T47D (cell line): ENCODE measurements at regions not wholly inside any gene's neighbourhood (a gene's known extent, or its start where the extent isn't known, plus 50 kb on each side); places are given as distances from the start of the nearest gene placed in this dataset.
"Not testable (repeated sequence)": the region's sequence is repeated elsewhere in the genome, so short reads cannot be mapped to it uniquely, and the experiment has no call there.

ENCODE experiments used
- DNase-seq, 2 experiments: peaks; one replicate each; pipeline versions ENCODE4 v3.0.0 to v3.0.0-alpha.2; 2011 to 2012; ENCODE audit warnings: low read depth in 1 of 2, low spot score in 1 of 2
- JUND ChIP-seq: IDR thresholded peaks from 2 replicates; pipeline ENCODE4 v1.6.1; 2012; ENCODE audit warnings: low read depth
- in situ Hi-C: cut with HindIII; loops from 2 replicates; pipeline ENCODE4 v1.10.0; 2016; ENCODE audit warnings: low sequenced_read_pairs, low pct_unique_long_range_greater_than_20kb

DNA sequence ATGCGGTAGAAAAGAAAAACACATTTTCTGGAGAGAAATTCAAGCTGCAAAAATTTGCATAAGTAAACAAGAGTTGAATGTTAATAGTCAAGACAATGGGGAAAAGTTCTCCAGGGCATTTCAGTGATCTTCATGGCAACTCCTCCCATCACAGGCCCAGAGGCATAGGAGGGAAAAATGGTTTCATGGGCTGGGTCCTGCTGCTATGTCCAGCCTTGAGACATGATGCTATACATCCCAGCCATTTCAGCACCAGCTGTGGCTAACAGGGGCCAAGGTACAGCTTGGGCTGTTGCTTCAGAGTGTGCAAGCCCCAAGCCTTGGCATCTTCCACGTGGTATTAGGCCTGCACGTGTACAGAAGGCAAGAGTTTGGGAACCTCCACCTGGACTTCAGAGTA is 118.6 kb upstream of the DLGAP1 start:
- DNase-seq = no peak
- TF ChIP-seq JUND = no peak
- in situ Hi-C loops = no loop called here

DNA sequence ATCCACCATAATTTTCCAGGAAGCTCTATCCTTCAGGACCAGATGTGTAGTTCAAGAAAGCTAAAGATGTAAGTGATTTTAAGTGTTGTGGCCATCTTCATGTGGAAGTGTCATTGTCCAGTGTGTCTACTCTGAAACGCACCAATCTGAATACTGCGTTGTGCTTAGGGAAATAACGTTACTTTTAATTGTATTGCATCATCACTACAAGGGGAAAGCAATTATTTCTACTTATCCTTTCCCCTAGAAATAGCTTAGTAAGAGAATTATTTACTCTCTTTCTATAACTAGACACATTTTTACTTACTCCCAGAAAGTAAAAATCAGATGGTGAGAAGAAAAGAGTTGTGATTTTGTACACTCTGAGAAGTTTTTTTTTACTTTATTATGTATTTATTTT is 102.4 kb upstream of the DLGAP1 start:
- in situ Hi-C loops = no loop called here

DNA sequence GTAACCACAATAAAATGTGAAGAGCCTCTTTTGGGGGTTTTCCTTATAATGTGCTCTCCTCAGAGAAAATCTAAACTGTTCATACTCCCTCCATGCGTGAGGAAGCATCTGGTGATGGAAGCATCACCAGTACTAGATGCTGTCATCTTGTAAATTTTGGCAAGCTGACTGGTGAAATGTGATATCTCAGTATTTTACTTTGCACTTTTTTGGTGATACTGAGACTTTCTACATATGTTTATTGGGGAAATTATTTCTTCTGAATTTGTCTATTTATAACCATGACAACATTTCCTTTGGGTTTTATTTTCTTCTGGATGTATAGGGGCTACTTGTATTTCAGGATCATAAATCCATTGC is 95.9 kb upstream of the DLGAP1 start:
- TF ChIP-seq JUND = no peak
- no peak for DNase-seq
- in situ Hi-C loops = no loop called here

More for the DNA sequence above, 102.4 kb upstream of the DLGAP1 start:
- no peak for TF ChIP-seq JUND
- DNase-seq = no peak

DNA sequence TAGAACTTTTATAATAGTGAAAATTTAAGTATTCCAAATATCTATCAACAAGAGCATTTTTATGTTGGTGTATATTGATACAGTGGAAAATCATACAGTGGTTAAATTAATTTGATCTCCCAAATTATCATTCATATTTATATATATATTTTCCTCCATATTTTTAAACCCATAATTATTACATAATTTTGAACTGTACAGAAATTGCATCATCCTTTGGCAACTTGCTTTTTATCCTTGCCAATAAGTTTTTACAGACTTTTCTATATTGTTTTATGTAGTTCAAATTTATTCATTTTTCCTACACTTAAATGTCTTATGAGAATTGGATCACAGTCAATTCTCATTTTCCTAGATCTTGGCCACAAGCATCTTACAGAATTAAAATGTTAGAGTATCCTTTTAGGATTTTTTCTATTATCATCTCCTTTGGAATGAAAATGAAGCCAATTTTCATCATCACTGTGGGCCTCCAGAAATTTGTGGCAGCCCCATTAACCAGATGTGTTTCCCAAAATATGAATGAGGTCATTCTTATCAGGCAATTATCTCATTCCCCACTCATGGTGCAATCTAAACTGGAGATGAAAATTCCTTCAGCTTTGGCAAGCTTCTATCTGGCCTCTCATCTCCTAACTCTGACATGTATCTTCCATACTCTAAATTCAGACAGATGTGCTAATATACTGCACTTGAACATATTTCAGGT is 94.2 kb upstream of the DLGAP1 start:
- no peak for DNase-seq
- TF ChIP-seq JUND = no peak
- in situ Hi-C loops = no loop called here

DNA sequence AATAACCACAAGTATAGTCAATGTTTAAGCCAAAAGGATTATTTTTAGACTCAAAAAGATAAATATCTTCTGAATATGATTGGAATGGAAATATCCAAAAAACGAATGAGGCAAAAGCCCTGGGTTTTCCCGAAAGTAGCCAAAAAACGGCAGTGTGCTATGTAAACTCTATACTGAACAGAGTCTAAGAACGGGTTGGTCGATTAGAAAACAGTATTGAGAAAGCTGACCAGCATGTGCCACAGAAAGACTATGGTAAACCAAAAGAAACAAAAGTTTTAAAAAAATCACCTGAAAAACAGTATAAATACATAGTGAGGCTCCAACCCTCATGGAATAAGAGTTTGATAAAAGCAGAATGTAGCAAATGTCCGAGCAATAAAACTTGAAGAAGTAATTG is 92.0 kb upstream of the DLGAP1 start:
- in situ Hi-C loops = no loop called here
- TF ChIP-seq JUND = no peak
- DNase-seq = no peak

DNA sequence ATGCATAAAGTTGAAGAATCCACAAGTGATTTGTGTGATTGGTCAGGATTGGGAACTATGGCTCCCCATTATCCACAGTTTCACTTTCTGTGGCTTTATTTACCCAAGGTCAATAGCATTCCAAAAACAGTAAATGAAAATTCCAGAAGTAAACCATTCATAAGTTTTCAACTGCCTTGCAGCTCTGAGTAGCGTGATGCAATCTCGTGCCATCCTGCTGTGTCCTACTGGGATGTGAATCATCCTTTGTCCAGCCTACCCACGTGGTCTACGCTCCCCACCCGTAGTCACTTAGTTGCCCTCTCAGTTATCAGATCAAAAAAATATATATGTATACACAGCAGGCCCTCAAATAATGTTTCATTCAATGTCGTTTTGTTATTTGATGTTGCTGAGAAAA is 89.0 kb upstream of the DLGAP1 start:
- in situ Hi-C loops = no loop called here
- TF ChIP-seq JUND = no peak
- DNase-seq = no peak

DNA sequence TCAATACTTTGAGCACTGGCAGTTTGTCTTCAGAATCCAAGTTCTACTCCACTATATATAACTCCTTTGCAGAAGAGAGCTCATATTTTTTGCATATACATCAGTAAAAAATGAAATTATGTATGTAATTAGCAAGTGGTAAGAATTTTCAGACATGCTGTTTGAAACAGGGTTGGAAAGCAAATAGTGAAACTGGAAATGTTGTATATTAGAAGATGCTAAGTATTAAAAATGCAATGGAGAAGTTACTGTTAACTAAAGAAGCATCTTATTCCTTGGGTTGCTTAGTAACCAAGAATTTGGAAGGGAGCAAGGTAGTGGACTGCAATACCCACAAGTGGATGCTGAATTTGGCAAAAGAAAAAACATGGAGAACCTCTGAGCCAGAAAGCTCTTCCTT is 88.6 kb upstream of the DLGAP1 start:
- DNase-seq = no peak
- TF ChIP-seq JUND = no peak
- in situ Hi-C loops = no loop called here

DNA sequence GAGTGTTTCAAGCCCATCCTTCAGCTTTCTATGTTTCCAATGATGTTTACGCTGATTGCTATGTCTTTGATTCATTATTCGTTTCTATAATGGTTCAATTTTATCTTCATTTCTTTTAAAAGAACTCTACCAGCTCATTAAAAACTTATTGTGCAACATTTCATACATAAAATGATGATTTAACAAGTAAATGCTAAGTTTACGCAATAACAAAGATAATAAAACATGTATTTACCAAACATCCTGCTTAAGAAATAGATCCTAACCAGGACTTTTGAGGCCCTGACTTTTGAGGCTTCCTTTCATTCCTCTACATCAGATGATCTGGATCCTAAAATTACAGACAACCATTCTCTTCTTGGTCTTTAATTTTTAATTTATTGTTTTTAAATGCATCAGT is 86.5 kb upstream of the DLGAP1 start:
- in situ Hi-C loops = no loop called here
- no peak for DNase-seq
- TF ChIP-seq JUND = no peak

DNA sequence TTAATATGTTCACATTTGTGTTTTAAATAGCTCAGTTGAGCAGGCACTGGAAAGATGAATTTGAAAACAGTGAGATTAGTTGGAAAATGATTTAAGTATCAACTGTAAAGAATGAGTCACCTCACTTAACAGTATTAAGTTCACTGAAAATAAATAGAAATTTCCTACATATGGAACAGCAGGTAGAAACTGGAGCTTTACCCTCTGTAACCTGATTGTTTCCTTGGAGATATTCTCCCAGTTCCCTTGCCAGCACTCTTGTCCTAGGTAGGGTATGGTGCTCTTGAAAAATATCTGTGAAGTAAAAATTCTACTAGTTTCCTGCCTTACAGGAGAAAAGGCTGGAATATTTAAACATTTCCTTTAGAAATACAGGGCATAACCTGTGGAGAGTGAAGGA is 81.3 kb upstream of the DLGAP1 start:
- DNase-seq = no peak
- no peak for TF ChIP-seq JUND
- in situ Hi-C loops = no loop called here

DNA sequence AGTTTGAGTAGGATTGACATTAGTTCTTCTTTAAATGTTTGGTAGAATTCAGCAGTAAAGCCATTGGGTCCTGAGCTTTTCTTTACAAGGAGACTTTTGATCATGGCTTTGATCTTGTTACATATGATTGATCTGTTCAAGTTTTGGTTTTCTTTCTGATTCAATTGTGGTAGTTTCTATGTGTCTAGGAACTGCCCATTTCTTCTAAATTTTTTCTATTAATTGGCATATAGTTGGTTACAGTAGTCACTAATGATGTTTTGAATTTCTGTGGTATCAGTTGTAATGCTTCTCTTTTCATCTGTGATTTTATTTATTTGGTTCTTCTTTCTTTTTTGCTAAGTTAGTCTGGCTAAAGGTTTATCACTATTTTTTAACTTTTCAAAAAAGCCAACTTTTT is 73.3 kb upstream of the DLGAP1 start:
- DNase-seq = no peak
- no peak for TF ChIP-seq JUND
- in situ Hi-C loops = no loop called here

DNA sequence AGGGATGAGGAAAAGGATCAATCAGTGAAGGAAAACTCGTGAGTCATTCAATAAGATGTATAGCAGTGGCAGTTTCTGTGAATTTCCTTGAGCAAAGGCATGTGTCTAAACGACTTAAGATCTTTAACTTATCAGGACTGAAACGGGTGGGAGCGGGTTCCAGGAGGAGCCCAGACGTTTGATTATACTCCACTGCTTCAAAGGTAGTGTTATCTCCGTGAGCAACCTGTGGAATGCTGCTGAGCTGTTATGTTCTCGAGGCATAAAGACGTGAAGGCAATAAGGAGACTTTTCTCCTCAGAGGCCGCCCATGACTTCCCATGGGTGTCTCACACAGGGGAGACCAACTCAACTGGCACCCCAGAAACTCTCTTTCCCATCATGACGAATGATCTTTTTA is 72.7 kb upstream of the DLGAP1 start:
- DNase-seq, in situ Hi-C loops: not testable (repeated sequence)

DNA sequence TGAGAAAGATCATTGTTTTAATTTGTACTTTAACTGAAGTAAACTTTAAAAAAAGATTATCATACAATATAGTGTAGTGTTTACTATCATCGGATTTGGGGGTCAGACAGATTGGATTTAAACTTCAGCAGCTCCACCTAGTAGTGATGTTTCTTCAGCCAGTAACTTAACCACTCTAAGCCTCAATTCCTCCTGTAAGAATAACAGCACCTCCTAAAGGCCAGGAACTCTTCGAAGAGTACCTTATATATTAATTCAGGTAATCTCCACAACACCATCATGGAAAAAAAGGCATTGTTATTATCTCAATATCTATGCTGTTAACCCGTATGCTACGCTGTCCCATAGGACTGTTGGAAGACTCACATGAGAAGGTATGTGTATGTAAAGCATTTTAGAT is 69.0 kb upstream of the DLGAP1 start:
- TF ChIP-seq JUND = no peak
- DNase-seq = no peak
- in situ Hi-C loops = no loop called here

DNA sequence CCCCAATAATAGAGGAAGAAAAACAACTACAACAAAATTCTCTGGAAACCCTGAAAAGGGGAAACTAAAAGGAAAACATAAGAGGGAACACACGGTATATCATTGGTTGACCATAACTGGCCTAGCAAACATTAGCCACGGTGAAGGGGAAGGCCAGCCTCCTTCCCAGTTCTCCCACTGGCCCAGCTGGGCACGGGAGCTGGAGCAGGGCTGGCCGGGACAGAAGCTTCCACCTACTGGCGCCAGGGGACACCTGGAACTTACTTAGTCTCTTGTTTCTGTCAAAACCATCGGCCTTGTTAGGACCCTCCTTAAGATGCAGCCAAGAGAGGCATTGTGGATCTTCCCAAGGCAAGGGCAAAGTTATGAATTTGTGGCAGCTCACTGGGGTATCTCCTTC is 56.1 kb upstream of the DLGAP1 start:
- TF ChIP-seq JUND = no peak
- no peak for DNase-seq
- in situ Hi-C loops = no loop called here

DNA sequence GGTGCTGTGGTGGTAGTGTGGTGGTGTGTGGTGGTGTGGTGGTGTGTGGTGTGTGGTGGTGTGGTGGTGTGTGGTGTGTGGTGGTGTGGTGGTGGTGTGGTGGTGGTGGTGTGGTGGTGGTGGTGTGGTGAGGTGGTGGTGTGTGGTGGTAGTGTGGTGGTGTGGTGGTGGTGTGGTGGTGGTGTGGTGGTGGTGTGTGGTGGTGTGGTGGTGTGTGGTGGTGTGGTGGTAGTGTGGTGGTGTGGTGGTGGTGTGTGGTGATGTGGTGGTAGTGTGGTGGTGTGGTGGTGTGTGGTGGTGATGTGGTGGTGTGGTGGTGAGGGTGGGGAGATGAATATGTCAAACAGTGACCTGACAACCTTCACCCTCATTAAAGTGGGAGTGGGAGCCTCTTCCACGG is 55.6 kb upstream of the DLGAP1 start:
- in situ Hi-C loops = no loop called here
- no peak for DNase-seq
- no peak for TF ChIP-seq JUND
